DND-41 (cell line): ENCODE measurements at regions not wholly inside any gene's neighbourhood (a gene's known extent, or its start where the extent isn't known, plus 50 kb on each side); places are given as distances from the start of the nearest gene placed in this dataset.

Experiments used
- ATAC-seq: fragments of 200-7000 bp; cut with Tn5 transposase; 3 replicates; pipeline ENCODE4 v1.9.1; 2021; ENCODE audit warnings: low read depth; ENCODE audit not compliant: insufficient read depth
- DNase-seq: peaks from one replicate; pipeline ENCODE4 v3.0.0-alpha.2; 2020
- H2AFZ ChIP-seq: 2 replicates; pipeline ENCODE4 v1.6.0; 2012; ENCODE audit warnings: low read depth, low read length
- H3K27ac ChIP-seq: 2 replicates; pipeline ENCODE4 v1.5.1; 2012; ENCODE audit warnings: low read length, inconsistent platforms
- H3K27me3 ChIP-seq: fragments of 200-600 bp; sonication (generic); 2 replicates; pipeline ENCODE4 v1.6.0; 2012; ENCODE audit warnings: low read length, mild to moderate bottlenecking, inconsistent platforms; ENCODE audit not compliant: insufficient read depth, poor library complexity
- H3K36me3 ChIP-seq: 2 replicates; pipeline ENCODE4 v1.5.1; 2012; ENCODE audit warnings: low read length, inconsistent platforms; ENCODE audit not compliant: insufficient read depth
- H3K4me1 ChIP-seq: 2 replicates; pipeline ENCODE4 v1.5.1; 2012; ENCODE audit warnings: mild to moderate bottlenecking, low read length; ENCODE audit not compliant: insufficient read depth
- H3K4me2 ChIP-seq: 2 replicates; pipeline ENCODE4 v1.6.0; 2012; ENCODE audit warnings: mild to moderate bottlenecking, moderate library complexity, low read length, inconsistent platforms; ENCODE audit not compliant: insufficient read depth
- H3K4me3 ChIP-seq, 2 experiments: fragments of 200-600 bp in 1 of 2; shearing (Covaris generic) in 1 of 2; 2 replicates each; pipeline ENCODE4 v1.5.1; 2012 to 2016; ENCODE audit warnings: inconsistent platforms in 2 of 2, low read length in 2 of 2, mild to moderate bottlenecking in 2 of 2, low read depth in 1 of 2, moderate library complexity in 1 of 2
- H3K79me2 ChIP-seq: 2 replicates; pipeline ENCODE4 v1.6.0; 2012; ENCODE audit warnings: low read length, inconsistent platforms; ENCODE audit not compliant: insufficient read depth
- H3K9ac ChIP-seq: 2 replicates; pipeline ENCODE4 v1.6.0; 2012; ENCODE audit warnings: low read depth, mild to moderate bottlenecking, inconsistent platforms, low read length, moderate library complexity
- H3K9me3 ChIP-seq: 2 replicates; pipeline ENCODE4 v1.5.1; 2012; ENCODE audit warnings: low read length, moderate library complexity, mild to moderate bottlenecking, inconsistent platforms; ENCODE audit not compliant: insufficient read depth, severe bottlenecking
- H4K20me1 ChIP-seq: 2 replicates; pipeline ENCODE4 v1.6.0; 2012; ENCODE audit warnings: low read length; ENCODE audit not compliant: insufficient read depth
- CTCF ChIP-seq: IDR thresholded peaks from 2 replicates; pipeline ENCODE4 v1.5.1; 2012; ENCODE audit warnings: borderline replicate concordance, low read length, moderate library complexity, mild to moderate bottlenecking; ENCODE audit not compliant: poor library complexity, severe bottlenecking; ENCODE audit errors: extremely low read depth
- EZH2 ChIP-seq: IDR thresholded peaks from 3 replicates; pipeline ENCODE4 v1.6.1; 2012; ENCODE audit warnings: borderline replicate concordance, low read depth, mild to moderate bottlenecking, moderate library complexity, low read length, inconsistent platforms; ENCODE audit not compliant: severe bottlenecking

GRCh38 chr2:215770668-215771067, 242.7 kb downstream of the MREG start:
- Histone ChIP-seq H3K9ac (no peak overlapping the region), H3K4me3 (no peak overlapping the region), H4K20me1 (no peaks in the 10 kb centered on the region), H3K27ac (no peak overlapping the region), H3K9me3 (no peaks in the 10 kb centered on the region), H3K36me3 (no peaks in the 10 kb centered on the region), H3K79me2 (no peaks in the 10 kb centered on the region), H2AFZ (no peak overlapping the region), H3K4me2 (no peak overlapping the region), H3K27me3 (no peaks in the 10 kb centered on the region), H3K4me1 (no peaks in the 10 kb centered on the region)
- DNase-seq = no peak
- no peak for ATAC-seq
- TF ChIP-seq EZH2 (no peak), CTCF (no peak)

GRCh38 chr2:215769246-215769645, 244.1 kb downstream of the MREG start:
- Histone ChIP-seq H3K4me3 (no peak overlapping the region), H3K27me3 (no peaks in the 10 kb centered on the region), H3K36me3 (no peaks in the 10 kb centered on the region), H3K4me1 (no peaks in the 10 kb centered on the region), H3K79me2 (no peaks in the 10 kb centered on the region), H3K9me3 (no peaks in the 10 kb centered on the region), H3K9ac (no peak overlapping the region), H2AFZ (no peak overlapping the region), H3K27ac (no peak overlapping the region), H4K20me1 (no peaks in the 10 kb centered on the region), H3K4me2 (no peak overlapping the region)
- TF ChIP-seq CTCF (no peak), EZH2 (no peak)
- no peak for DNase-seq
- ATAC-seq = no peak

- DNase-seq (no peak), ATAC-seq (no peak)
- Histone ChIP-seq H3K4me1 (no peaks in the 10 kb centered on the region), H2AFZ (no peak overlapping the region), H3K27me3 (no peaks in the 10 kb centered on the region), H3K9me3 (no peaks in the 10 kb centered on the region), H3K4me2 (no peak overlapping the region), H4K20me1 (no peaks in the 10 kb centered on the region), H3K4me3 (no peak overlapping the region), H3K27ac (no peak overlapping the region), H3K9ac (no peak overlapping the region), H3K36me3 (no peaks in the 10 kb centered on the region), H3K79me2 (no peaks in the 10 kb centered on the region)
- TF ChIP-seq EZH2 (no peak), CTCF (no peak)
Measured at GRCh38 chr2:215767625-215768024, 245.7 kb downstream of the MREG start.
